ENCODE measurements at regions not wholly inside any gene's neighbourhood (a gene's known extent, or its start where the extent isn't known, plus 50 kb on each side); places are given as distances from the start of the nearest gene placed in this dataset.

- TF ChIP-seq CTCF (IDR thresholded peaks at IDR 0.05), result no peak
- no peak for TF ChIP-seq POLR2A (IDR thresholded peaks at IDR 0.05)
- TF ChIP-seq POLR2AphosphoS5 (IDR thresholded peaks at IDR 0.05), result no peak
- no peak for TF ChIP-seq EP300 (IDR thresholded peaks at IDR 0.05)
Measured at GRCh38 chr1:88022516-88022915, 661.6 kb upstream of the PKN2 start.

Measured in suprapubic skin (tissue), 4 donors.